A172 (cell line): ENCODE measurements at regions not wholly inside any gene's neighbourhood (a gene's known extent, or its start where the extent isn't known, plus 50 kb on each side); places are given as distances from the start of the nearest gene placed in this dataset.

Experiments
- DNase-seq: peaks from one replicate; pipeline ENCODE4 v3.0.0-alpha.2; 2015; ENCODE audit warnings: low spot score

- no peak for DNase-seq
Observed at GRCh38 chr2:23198316-23199114, 186.5 kb upstream of the KLHL29 start.

- peak; percentile 41 for DNase-seq
Observed at GRCh38 chr2:23199115-23199918, 185.7 kb upstream of the KLHL29 start.

- DNase-seq: no peak
Observed at GRCh38 chr2:23200068-23200786, 184.8 kb upstream of the KLHL29 start.

GRCh38 chr2:23200787-23201114 is 184.2 kb upstream of the KLHL29 start:
- DNase-seq: no peak

- DNase-seq: no peak
Observed at GRCh38 chr2:23203383-23203782, 181.6 kb upstream of the KLHL29 start.

- no peak for DNase-seq
Observed at GRCh38 chr2:23204685-23205242, 180.2 kb upstream of the KLHL29 start.

GRCh38 chr2:23206650-23207049 is 178.3 kb upstream of the KLHL29 start:
- DNase-seq: no peak

GRCh38 chr2:23207871-23208270 is 177.1 kb upstream of the KLHL29 start:
- DNase-seq: no peak

GRCh38 chr2:23208339-23208738 is 176.6 kb upstream of the KLHL29 start:
- DNase-seq: no peak

- no peak for DNase-seq
Observed at GRCh38 chr2:23209059-23209458, 175.9 kb upstream of the KLHL29 start.

GRCh38 chr2:23211987-23212583 is 172.9 kb upstream of the KLHL29 start:
- no peak for DNase-seq

GRCh38 chr2:23213196-23213595 is 171.8 kb upstream of the KLHL29 start:
- no peak for DNase-seq

GRCh38 chr2:23215016-23215415 is 170.0 kb upstream of the KLHL29 start:
- no peak for DNase-seq

- no peak for DNase-seq
Observed at GRCh38 chr2:23219666-23220065, 165.3 kb upstream of the KLHL29 start.

- no peak for DNase-seq
Observed at GRCh38 chr2:23220513-23221094, 164.4 kb upstream of the KLHL29 start.

- no peak for DNase-seq
Observed at GRCh38 chr2:23221236-23221635, 163.7 kb upstream of the KLHL29 start.

- DNase-seq: no peak
Observed at GRCh38 chr2:23221901-23222300, 163.1 kb upstream of the KLHL29 start.

- no peak for DNase-seq
Observed at GRCh38 chr2:23230885-23231284, 154.1 kb upstream of the KLHL29 start.

- DNase-seq: no peak
Observed at GRCh38 chr2:23231865-23232264, 153.1 kb upstream of the KLHL29 start.

- peak; percentile 60 for DNase-seq
Observed at GRCh38 chr2:23235292-23235691, 149.7 kb upstream of the KLHL29 start.

- DNase-seq: no peak
Observed at GRCh38 chr2:23235736-23236135, 149.2 kb upstream of the KLHL29 start.

- DNase-seq: no peak
Observed at GRCh38 chr2:23237147-23237546, 147.8 kb upstream of the KLHL29 start.
